ENCODE measurements at regions not wholly inside any gene's neighbourhood (a gene's known extent, or its start where the extent isn't known, plus 50 kb on each side); places are given as distances from the start of the nearest gene placed in this dataset.

DNA sequence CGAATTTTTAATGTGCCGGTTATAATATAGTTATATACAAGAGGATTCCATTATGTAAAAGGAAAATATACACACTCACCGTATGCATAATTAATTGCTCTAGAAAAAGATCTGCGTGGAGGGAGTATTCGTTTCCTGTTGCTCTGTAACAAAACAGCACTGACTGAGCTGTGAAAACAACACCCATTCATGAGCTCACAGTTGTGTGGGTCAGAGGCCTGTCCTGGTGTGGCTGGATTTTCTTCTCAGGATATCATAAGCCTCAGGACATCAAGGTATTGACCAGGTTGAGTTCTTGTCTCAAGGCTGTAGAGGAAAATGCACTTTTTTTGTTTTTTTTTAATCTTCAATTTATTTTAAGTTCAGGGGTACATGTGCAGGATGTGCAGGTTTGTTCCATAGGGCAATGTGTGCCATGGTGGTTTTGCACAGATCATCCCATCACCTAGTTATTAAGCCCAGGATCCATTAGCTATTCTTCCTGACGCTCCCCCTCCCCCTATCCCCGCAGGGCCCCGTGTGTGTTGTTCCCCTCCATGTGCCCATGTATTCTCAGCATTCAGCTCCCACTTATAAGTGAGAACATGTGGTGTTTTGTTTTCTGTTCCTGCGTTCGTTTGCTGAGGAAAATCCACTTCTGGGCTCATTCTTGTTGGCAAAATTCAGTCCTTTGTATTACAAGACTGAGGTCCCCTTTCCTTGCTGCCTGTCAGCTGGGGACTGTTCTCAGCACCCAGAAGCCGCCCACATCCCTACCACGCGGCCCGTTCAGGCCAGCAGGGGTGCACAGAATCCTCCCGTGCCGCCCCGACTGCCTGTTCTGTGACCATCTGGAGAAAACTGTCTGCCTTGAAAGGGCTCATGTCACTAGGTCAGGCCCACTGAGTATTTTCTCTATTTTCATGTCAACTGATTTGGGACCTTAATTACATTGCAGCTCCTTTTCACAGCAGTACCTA is 87.4 kb upstream of the ERRFI1 start:
- TF ChIP-seq, protein P1, sequence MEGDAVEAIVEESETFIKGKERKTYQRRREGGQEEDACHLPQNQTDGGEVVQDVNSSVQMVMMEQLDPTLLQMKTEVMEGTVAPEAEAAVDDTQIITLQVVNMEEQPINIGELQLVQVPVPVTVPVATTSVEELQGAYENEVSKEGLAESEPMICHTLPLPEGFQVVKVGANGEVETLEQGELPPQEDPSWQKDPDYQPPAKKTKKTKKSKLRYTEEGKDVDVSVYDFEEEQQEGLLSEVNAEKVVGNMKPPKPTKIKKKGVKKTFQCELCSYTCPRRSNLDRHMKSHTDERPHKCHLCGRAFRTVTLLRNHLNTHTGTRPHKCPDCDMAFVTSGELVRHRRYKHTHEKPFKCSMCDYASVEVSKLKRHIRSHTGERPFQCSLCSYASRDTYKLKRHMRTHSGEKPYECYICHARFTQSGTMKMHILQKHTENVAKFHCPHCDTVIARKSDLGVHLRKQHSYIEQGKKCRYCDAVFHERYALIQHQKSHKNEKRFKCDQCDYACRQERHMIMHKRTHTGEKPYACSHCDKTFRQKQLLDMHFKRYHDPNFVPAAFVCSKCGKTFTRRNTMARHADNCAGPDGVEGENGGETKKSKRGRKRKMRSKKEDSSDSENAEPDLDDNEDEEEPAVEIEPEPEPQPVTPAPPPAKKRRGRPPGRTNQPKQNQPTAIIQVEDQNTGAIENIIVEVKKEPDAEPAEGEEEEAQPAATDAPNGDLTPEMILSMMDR (IDR thresholded peaks at IDR 0.05): peak in 3 of 5 experiments; percentile 8 to 26 (median 25)
- no peak for TF ChIP-seq POLR2A (IDR thresholded peaks at IDR 0.05)

Measured in tibial nerve (tissue), 3 donors.